ELR (cell line): ENCODE measurements at regions not wholly inside any gene's neighbourhood (a gene's known extent, or its start where the extent isn't known, plus 50 kb on each side); places are given as distances from the start of the nearest gene placed in this dataset.
"Not testable (repeated sequence)": the region's sequence is repeated elsewhere in the genome, so short reads cannot be mapped to it uniquely, and the experiment has no call there.

Source experiments
- DNase-seq: peaks from one replicate; pipeline ENCODE4 v3.0.0-alpha.2; 2015; ENCODE audit warnings: low read depth

DNA sequence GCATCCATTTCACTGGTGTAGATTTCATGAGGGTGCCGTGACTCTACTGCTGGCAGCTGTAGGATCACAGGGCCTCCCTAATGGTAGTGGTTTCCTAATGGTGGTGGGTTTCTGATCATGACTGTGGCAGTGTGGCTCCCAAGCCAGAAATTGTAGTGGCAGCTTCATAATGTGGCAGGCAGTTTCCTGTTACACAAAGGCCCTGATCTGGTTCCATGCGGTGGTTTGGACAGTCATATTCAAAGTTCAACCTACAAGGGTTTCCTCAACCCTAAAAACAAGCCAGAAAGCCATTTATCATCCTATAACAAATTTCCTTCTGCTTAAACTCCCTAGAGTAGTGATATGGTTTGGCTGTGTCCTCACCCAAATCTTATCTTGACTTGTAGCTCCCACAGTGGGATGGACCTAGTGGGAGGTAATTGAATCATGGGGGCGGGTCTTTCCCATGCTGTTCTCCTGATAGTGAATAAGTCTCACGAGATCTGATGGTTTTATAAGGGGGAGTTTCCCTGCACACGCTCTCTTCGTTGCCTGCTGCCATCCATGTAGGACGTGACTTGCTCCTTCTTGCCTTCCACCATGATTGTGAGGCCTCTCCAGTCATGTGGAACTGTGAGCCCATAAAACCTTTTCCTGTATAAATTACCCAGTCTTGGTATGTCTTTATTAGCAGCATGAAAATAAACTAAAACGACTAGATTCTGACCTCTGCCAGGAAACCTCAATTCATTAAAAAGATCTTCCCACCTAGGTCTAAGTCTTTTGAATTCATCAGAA, 257.1 kb downstream of the EFCAB11 start:
- no peak for DNase-seq

DNA sequence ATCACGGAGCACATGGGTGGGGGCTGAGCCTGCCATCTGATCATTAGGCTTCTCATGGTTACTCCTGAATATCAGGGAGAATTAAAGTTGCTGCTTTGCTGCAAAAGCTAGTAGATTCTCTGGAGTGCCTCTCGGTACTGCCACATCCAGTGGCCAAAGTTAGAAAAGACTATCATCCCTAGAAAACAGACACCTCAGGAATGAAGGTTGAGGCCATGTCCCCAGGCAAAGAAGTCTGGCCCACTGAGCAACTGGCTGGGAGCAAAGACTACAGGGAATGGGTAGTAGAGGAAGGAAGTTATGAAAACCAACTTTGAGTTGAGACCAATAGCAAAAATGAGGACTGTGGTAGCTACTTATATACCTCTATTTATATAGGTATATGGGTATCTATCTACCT, 258.7 kb downstream of the EFCAB11 start:
- DNase-seq: no peak

DNA sequence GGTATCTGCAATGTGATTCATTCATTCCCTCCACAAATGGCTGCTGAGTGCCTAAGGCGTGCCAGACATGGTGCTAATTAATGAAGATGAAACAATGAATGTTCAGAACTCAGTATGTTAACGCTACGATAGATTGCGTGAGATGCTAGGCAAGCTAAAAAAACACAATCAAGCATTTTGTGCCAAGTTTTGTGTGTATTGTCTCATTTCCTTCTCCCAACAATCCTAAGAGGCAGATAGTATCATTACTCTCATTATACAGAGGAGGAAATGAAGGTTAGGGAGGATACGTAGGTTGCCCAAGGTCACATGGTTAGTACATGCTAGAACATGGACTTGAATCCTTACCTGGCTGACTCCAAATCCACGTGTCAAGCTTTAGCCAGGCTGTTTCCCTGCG, 264.4 kb downstream of the EFCAB11 start:
- DNase-seq: no peak

DNA sequence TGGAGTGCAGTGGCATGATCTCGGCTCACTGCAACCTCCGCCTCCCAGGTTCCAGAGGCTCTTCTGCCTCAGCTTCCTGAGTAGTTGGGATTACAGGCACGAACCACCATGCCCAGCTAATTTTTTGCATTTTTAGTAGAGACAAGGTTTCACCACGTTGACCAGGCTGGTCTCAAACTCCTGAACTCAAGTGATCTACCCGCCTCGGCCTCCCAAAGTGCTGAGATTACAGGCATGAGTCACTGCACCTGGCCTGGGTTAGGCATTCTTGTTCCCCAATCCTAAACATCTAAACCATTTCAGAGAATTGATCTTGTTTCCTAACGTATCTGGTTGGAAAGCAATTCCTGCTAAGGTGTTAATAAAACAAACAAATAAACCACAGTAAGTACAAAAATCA, 264.8 kb downstream of the EFCAB11 start:
- DNase-seq: not testable (repeated sequence)

DNA sequence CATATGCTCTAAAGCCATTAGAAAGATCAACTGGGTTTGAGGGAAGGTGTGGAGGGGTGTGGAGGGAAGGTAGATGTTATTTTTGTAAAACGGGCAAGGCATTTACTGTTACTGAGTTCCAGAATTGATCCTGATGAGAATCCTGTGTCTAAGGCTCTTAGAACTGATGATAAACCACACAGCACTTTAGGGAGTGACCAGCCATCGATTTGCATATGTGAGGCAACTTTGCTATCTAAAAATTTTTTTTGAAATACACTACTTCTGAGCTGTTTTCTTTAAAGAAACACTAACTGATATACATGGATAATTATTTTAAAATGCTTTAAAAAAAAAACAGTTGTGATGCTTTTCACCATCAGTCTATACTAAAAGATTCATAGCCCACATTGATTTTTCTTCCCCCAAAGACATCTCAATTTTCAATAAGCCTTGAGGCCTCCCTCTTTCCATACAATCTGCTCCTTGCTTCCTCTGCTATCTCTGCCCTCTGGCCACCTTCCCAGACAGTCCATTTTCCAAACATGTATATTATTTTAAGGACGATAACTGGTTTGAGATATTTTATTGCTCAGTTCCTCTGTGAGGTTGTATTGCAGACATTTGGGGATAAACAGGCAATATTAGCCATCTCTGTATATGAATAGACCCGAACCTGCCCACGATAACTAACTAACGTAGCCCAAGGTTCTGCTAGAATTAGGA, 265.9 kb downstream of the EFCAB11 start:
- DNase-seq: no peak

DNA sequence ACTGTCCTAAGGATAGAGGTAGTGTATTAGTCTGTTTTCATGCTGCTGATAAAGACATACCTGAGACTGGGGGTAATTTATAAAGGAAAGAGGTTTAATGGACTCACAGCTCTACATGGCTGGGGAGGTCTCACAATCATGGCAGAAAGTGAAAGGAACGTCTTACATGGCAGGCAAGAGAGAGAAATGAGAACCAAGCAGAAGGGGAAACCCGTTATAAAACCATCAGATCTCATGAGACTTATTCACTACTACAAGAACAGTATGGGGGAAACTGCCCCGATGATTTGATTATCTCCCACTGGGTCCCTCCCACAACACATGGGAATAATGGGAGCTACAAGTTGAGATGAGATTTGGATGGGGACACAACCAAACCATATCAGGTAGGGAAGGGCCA, 267.4 kb downstream of the EFCAB11 start:
- not testable (repeated sequence) for DNase-seq

DNA sequence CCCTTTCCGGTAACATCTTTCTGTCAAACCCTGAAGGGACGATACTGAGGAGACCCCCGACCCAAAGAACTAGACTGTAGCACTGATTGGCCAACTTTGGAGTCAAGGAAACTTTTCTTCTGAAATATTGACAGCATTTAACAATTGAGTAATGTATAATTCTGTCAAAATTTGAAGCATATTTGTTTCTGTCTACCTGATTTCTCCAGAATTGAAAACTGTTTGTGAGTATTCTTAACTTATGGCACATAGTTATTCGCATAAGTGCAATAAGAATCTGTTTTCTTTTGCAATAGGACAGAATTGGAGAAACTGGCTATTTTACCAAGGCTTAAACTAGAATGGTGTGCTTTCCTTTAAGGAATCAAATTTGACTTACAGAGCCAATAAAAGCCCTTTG, 267.1 kb upstream of the FOXN3 start:
- DNase-seq: no peak

DNA sequence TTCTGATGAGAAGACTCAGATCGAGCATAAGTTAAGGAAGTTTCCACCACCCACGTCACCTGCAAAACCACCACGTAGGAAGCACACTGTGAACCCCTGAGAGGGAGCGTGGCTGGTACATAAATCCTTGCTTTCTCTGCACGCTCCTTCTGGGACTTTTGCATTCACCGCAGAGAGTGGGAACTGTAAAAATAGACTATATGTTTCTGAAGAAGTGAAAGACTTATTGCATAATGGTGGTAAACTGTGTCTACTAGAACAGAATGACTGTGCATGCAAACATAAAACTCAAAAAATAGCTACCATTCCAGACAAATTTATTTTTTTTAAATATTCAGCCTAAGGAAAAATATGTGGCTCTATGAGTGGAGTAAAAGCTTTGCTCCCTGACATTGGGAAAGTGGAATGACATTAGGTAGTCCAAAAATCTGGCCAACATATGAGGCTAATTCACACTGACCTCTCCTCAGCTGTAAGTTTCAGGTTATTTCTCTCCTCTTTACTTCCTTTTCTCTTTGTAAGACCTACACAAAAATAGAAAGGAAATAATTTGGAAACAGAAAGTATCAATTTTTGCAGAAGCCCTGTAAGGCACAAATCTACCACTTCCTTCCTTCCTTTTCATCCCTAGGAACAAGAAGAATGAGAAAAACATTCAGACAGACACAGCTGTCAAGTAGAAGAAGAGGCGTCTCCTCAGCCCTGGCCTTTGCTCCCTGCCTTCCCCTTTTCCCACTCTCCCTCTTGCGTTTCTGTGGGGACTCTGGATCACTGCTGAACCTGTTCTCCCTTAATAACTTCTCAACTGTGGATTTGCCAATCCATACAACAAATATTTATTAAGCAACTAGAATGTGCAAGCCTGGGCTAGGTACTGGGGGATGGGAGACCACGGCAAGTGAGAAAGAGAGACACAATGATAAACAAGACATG, 264.3 kb upstream of the FOXN3 start:
- no peak for DNase-seq

DNA sequence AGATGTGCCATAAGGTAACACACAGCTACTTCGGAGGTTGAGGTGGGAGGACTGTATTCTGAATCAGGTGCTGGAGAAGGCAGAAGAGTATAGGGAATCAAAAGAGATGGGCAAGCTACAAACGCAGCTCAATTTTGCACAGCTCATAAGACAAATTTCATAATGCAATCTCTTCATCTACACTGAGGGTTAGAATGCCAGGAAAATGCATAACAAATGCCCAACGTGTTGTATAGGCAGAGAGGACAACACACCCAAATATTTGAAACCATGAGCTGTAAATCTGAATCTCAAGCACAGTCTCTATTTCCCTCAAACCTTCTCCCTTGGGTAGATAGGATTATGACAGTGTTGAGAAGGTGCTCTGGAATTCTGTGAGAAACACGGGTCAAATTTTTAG, 263.1 kb upstream of the FOXN3 start:
- DNase-seq: no peak

DNA sequence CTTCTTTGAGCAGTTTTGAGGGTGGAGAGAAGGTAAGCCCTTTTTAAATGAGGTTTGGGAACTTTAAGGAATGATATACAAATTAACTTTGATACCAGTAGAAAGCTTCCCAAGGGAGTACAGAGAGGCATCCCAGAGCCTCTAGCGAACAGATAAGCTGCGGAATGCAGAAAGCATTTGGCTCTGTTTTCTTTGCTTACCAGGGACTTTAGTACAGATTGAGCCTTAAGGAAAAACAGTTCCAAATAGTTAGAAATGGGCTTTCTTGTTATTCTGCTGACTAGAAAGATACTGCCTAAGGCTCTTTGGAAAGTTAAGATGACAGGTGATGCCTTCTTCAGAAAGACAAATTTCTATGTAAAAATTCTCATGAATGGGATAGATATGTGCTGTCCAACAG, 261.7 kb upstream of the FOXN3 start:
- no peak for DNase-seq

DNA sequence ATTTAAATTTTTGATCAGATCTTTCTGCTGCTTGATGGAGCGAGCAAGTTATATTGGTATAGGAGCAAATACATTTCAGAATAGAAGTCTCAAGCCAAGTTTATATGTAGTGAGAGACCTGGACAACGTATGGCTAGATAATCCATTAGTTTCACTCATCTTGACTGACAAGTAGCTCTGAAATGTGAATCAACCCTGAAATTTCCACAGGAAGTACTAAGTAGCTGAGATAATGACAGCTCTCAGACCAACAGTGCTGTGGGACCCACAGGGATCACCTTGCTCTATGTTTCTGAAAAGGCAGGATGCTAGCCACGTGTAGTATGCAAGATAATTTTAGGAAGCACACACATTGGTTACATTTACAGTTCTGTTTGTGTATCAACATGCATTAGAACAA, 258.6 kb upstream of the FOXN3 start:
- DNase-seq: no peak

DNA sequence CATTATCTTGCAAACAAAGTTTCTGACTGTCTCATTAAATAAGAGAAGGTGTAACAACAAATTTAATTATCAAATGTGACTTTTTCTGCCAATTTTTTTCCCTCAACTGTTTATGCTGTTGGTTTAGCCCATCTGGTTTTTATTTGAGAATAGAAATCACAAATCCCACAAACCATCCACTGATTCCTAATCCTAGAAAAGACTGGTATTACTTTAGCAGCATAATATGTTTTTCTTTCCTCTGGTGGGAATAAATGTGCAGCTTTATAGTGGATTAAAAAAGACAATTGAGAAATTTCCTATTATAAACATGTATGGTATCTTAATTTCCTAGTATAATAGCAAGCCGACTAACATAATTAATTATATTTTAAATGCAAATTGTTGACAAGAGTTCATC, 257.9 kb upstream of the FOXN3 start:
- no peak for DNase-seq

DNA sequence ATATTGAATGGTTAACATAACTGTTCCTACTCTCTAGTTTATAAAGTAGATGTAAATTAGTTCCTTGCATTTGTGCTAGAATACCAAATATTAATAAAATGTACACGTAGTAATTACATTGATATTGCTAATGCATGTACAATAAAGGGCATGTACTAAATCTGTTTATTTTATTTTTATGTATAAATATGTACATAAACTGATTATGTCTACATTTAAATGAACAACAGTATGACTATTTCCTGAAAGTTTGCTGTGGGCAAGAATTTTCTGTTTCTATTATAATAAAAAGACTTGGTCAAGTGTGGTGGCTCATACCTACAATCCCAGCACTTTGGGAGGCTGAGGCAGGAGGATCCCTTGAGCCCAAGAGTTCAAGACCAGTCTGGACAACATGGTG, 257.2 kb upstream of the FOXN3 start:
- no peak for DNase-seq

DNA sequence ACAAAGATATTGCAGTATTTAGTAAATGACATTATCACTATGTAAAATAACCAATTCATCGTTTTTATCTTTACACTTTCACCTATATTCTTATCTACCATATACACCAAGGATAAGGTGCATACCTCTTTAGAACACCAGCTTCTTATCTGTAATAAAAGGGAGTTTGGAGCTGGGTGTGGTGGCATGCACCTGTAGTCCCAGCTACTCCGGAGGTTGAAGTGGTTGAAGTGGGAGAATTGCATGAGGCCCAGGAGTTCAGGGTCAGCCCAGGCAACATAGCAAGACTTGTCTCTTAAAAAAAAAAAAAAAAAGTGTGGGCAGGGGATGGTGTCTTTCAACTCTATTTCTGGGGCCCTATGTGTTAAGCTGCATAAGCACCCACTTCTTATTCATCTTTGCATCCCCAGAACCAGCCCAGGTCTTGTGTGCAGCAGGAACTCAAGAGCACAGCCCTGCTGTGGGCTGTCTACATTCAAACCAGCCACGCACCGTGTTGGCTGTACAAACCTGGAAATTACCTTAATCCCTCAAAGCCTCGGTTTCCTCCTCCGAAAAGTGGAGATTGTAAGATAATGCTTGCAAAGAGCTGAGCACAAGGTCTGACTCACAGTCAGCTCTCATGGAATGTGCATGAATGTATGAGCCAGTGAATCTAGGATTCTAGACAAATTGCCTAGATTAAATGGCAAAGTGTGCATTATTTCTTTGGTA, 256.6 kb upstream of the FOXN3 start:
- DNase-seq: peak; percentile 37

DNA sequence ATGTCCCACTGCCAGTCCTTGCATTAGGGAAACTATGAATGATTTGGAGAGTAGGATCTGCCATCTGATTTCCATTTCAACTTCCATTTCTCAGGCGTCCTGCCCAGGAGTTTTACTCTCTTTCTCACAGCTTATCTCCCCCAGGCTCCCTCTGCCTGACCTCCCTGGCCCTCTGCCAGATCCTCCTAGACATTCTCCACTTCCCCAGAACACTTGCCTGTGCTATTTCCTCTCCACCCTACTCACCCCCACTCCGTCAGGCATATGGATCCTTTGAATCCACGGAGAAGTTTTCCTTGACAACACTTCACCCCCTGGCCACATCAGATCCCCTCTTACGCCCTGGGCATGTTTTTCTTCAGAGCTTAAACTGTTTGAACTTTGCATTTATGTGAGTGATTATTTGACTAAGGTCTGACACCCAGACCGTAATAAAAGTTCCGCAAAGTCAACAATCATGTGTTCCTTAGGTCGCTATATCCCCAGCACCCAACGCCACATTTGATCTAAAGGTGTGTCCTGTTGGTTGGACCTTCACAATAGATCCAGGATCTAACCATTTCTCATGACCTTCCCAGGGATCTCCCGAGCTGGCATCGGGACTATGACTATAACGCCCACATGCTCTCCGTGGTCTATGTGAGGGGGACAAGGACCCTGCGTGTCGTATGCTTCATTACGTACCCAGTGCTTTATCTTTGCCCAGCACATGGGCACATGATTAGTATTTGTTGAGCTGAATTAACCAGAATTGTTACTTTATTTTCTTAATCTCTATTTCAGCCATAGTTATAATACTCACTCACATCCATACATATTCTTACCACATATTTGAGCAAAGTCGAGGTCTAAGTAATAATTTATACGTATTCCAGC, 255.8 kb upstream of the FOXN3 start:
- DNase-seq: no peak

DNA sequence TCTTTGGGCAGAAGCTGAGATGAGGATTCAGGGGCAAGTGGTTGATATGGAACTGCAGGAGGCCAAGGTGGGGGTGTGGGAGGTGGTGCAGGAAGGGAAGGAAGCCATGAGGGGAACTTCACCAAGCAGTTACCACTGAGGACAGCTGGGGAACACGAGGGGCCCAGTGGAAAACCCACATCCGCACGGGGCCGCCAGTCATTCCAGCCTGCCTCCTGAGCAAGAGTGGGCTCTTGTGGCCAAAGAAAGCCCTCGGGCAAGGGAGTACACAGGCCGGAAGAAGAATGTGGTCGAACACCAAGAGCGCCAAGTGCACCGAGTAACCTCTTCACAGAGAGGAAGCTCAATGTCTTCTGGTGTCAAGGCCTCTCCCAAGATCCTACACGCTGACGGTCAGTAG, 252.2 kb upstream of the FOXN3 start:
- no peak for DNase-seq

DNA sequence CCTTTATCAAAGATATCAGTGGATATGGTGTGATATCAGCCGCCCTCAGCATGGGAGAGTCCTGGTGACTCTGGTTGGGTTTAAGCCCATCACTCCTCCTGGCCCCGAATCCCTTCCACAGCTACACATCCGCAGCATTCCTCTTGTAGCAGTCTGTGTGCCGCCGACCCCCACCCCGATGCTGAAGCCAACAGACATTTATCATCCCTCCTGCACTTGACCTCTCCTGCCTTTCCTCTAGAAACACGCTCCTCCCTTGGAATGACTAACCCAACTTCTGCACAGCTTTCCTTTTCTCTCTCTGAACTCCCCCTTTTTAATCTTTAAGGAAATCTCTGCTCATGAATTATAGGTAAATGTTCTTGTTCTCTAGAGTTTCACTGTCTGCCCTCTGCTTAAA, 250.9 kb upstream of the FOXN3 start:
- DNase-seq: no peak

DNA sequence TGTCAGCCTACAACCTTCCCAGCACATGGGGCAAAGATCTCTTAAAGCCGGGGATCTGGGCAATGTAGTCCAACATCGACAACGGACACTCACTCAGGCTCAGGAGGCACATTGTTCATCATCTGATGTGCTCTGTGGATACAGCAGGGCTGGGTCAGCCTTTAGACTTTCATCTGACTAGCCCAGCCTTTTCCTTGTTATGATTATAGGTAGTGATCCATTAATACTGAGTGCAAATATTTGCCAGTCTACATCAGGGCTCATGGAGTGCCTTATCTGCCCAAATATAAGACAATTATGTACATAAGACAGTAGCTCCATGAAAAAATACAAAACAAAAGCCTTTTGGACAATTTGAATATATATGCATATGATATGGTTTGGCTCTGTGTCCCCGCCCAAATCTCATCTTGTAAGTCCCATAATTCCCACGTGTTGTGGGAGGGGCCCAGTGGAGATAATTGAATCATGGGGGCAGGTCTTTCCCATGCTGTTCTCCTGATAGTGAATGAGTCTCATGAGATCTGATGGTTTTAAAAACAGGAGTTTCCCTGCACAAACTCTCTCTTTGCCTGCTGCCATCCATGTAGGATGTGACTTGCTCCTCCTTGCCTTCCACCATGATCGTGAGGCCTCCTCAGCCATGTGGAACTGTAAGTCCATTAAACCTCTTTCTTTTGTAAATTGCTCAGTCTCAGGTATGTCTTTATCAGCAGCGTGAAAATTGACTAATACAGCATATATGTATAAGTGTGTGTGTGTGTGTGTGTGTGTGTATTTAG, 248.5 kb upstream of the FOXN3 start:
- DNase-seq: not testable (repeated sequence)

DNA sequence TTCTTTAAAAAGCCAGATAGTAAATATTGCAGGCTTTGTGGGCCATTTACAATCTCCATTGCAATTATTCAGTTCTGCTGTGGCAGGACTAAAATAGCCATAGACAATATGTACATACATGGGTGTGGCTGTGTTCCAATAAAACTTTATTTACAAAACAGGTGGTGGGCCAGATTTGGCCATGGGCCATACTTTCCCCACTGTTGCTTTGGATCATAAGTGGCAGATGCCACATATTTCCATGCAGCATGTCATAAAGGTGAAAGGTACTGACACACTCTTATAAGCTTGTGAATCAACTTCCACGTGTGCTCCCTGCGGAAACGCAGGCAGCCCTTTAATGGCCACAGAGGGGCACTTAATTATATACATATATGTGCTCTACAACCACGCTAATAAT, 244.4 kb upstream of the FOXN3 start:
- no peak for DNase-seq

DNA sequence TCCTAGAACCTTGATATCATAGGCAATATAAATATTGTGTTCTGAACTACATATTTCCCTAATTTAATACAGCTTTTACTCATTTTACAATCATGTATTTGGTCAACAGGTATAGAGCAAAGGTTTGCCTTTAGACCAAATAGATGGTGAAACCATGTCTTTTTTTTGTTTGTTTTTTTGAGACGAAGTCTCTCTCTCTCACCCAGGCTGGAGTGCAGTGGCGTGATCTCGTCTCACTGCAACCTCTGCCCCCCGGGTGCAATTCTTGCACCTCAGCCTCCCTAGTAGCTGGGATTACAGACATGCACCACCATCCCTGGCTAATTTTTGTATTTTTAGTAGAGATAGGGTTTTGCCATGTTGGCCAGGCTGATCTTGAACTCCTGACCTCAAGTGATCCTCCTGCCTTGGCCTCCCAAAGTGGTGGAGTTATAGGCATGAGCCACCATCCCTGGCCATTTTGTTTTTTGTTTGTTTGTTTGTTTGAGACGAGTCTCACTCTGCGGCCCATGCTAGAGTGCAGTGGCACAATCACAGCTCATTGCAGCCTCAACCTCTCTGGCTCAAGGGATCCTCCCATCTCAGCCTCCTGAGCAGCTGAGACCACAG, 243.7 kb upstream of the FOXN3 start:
- DNase-seq: not testable (repeated sequence)
